ENCODE measurements at regions not wholly inside any gene's neighbourhood (a gene's known extent, or its start where the extent isn't known, plus 50 kb on each side); places are given as distances from the start of the nearest gene placed in this dataset.
"Not testable (repeated sequence)": the region's sequence is repeated elsewhere in the genome, so short reads cannot be mapped to it uniquely, and the experiment has no call there.

DNA sequence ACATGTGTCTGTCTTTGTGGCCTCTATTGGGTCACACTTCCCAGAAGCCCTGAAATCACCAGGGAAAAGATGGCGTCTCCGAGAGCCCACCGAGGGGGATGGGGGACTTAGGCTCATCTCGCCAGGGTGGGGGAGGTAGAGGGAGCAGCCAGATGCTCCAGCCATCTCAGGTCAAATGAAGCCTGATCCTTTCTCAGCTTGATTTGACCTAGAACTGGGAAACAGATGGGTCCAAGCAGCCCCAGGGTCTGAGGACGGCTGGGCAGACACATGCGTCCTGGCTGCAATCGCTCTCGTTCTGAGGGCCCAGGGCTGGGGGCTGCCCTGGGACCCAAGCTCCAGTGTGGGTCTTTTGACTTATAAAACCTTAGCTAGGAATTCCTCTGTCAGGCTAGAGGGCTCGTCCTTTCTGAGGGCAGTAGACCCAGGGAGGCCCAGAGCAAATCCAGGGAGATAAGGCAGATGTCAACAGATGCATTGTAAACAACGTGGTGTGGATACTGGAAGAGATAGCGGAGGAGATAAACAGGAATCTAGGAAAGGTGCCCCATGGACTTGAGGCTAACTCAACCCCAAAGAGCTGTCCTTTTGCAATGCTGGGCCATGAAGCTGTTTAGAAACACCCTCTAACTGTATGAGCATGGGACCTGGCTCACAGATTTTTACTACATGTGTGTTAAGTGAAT, 127.7 kb downstream of the MYCN start:
- CTCF ChIA-PET, result no interaction called here
- TF ChIP-seq SUZ12 (IDR thresholded peaks at IDR 0.05) (no peak), HDGF (IDR thresholded peaks at IDR 0.05; ENCODE audit: borderline replicate concordance) (no peak), FOXA1 (IDR thresholded peaks at IDR 0.05) (no peak), LEF1 (IDR thresholded peaks at IDR 0.05; ENCODE audit: borderline replicate concordance) (no peak), ARNT (IDR thresholded peaks at IDR 0.05) (no peak)
- TF ChIP-seq, protein P1, sequence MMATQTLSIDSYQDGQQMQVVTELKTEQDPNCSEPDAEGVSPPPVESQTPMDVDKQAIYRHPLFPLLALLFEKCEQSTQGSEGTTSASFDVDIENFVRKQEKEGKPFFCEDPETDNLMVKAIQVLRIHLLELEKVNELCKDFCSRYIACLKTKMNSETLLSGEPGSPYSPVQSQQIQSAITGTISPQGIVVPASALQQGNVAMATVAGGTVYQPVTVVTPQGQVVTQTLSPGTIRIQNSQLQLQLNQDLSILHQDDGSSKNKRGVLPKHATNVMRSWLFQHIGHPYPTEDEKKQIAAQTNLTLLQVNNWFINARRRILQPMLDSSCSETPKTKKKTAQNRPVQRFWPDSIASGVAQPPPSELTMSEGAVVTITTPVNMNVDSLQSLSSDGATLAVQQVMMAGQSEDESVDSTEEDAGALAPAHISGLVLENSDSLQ (IDR thresholded peaks at IDR 0.05), result no peak
- DNase-seq (ENCODE audit: extremely low spot score), result no peak
- POLR2A ChIA-PET, result no interaction called here

DNA sequence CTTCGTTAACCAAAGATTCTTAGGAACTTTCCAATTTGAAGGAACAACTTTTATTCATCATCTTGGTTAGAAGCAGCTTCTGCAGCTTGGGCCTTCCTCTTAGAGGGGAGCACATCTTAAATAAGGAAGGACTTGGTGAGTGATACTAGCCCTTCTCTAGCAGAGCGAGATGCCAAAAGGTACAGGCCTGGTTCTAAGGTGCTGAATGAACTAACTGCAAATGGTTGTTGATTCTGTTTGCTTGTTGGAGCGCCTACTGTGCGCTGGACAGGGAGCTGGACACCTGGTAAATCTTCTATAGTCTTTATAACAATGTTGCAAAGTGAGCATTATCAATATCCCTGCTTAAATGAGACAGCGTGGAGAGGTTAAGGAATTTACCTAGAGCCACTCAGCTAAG, 127.1 kb downstream of the MYCN start:
- POLR2A ChIA-PET, result no interaction called here

DNA sequence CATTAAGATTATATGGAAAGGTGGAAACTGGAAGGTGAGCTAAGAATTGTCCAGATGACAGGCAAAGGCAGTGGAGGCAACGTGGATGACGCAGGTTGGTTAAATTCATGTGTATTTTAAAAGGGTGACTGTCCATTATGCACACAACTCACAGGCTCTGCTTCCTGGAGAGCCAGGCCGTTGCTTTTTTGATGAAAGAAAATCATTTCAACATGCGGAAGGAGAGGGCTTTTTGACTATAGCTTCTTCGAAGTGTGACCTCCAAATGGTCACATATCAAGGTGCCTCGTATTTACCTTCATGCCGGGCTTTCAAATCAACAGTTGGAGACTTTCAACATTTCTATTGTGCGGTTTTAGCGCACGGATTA, 126.7 kb downstream of the MYCN start:
- POLR2A ChIA-PET, result no interaction called here
- DNase-seq (ENCODE audit: extremely low spot score), result no peak
- CTCF ChIA-PET, result no interaction called here
- no peak for TF ChIP-seq ELF4 (IDR thresholded peaks at IDR 0.05)
- no peak for TF ChIP-seq SUZ12 (IDR thresholded peaks at IDR 0.05)

More for the DNA sequence above, 127.1 kb downstream of the MYCN start:
- no peak for TF ChIP-seq HDGF (IDR thresholded peaks at IDR 0.05; ENCODE audit: borderline replicate concordance)
- TF ChIP-seq BHLHE40 (IDR thresholded peaks at IDR 0.05; ENCODE audit: borderline replicate concordance), result no peak
- no peak for TF ChIP-seq ARNT (IDR thresholded peaks at IDR 0.05)
- no peak for TF ChIP-seq LEF1 (IDR thresholded peaks at IDR 0.05; ENCODE audit: borderline replicate concordance)
- no peak for TF ChIP-seq ELF4 (IDR thresholded peaks at IDR 0.05)
- no peak for TF ChIP-seq FOXA1 (IDR thresholded peaks at IDR 0.05)
- no peak for TF ChIP-seq SP1 (IDR thresholded peaks at IDR 0.05)
- TF ChIP-seq, protein P1 (IDR thresholded peaks at IDR 0.05), result no peak
- CTCF ChIA-PET, result no interaction called here
- DNase-seq (ENCODE audit: extremely low spot score), result no peak

DNA sequence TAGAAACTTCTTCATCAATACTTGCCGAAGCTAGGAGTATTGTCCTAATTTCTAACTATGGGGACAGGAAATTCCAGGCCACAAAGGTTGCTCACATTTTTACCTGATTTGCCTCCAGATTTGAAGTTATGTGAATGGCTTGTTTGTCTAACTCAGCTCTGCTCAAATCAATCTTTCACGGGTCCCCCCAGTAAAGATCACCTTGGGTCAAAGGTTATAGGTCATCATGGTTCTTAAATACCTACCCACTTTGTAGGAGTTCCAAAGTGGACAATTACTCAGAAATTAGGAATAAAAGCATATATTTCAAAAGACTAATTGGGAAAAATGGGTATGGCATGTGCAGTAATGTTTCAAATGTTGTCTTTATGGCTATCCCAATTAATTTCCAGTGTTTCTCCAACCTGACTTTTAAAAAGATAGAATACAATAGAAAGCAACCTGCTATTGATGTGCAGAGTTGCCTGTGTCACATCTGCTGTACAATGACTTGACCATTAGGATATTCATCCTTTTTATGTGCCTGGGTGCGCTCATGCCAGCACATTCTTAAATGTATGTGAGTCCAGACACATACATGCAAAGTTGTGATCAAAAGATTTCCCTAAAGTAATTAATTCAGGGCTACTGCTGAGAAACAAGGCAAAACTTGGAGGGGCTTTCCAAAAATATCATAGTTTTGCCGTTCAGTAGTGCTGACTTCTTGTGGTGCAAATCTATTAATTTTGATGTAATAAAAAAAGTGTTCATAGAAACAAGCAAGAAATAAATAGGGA, 126.1 kb downstream of the MYCN start:
- CTCF ChIA-PET, result no interaction called here
- TF ChIP-seq NFRKB (IDR thresholded peaks at IDR 0.05), result no peak
- TF ChIP-seq BHLHE40 (IDR thresholded peaks at IDR 0.05; ENCODE audit: borderline replicate concordance), result no peak
- no peak for TF ChIP-seq FOXK2 (IDR thresholded peaks at IDR 0.05)
- no peak for TF ChIP-seq HDGF (IDR thresholded peaks at IDR 0.05; ENCODE audit: borderline replicate concordance)
- no peak for TF ChIP-seq CTBP1 (IDR thresholded peaks at IDR 0.05; ENCODE audit: borderline replicate concordance)
- no peak for TF ChIP-seq ARNT (IDR thresholded peaks at IDR 0.05)
- no peak for TF ChIP-seq FOXA1 (IDR thresholded peaks at IDR 0.05)
- no peak for TF ChIP-seq LEF1 (IDR thresholded peaks at IDR 0.05; ENCODE audit: borderline replicate concordance)
- TF ChIP-seq FOXM1 (IDR thresholded peaks at IDR 0.05; ENCODE audit: borderline replicate concordance), result no peak
- no peak for TF ChIP-seq SP1 (IDR thresholded peaks at IDR 0.05)
- no peak for TF ChIP-seq SUZ12 (IDR thresholded peaks at IDR 0.05)
- TF ChIP-seq TARDBP (IDR thresholded peaks at IDR 0.05), result no peak
- TF ChIP-seq ELF4 (IDR thresholded peaks at IDR 0.05), result no peak
- no peak for TF ChIP-seq L3MBTL2 (conservative IDR thresholded peaks at IDR 0.05)
- TF ChIP-seq, protein P1 (IDR thresholded peaks at IDR 0.05), result no peak
- no peak for TF ChIP-seq ZNF384 (IDR thresholded peaks at IDR 0.05)
- no peak for DNase-seq (ENCODE audit: extremely low spot score)
- POLR2A ChIA-PET, result no interaction called here

DNA sequence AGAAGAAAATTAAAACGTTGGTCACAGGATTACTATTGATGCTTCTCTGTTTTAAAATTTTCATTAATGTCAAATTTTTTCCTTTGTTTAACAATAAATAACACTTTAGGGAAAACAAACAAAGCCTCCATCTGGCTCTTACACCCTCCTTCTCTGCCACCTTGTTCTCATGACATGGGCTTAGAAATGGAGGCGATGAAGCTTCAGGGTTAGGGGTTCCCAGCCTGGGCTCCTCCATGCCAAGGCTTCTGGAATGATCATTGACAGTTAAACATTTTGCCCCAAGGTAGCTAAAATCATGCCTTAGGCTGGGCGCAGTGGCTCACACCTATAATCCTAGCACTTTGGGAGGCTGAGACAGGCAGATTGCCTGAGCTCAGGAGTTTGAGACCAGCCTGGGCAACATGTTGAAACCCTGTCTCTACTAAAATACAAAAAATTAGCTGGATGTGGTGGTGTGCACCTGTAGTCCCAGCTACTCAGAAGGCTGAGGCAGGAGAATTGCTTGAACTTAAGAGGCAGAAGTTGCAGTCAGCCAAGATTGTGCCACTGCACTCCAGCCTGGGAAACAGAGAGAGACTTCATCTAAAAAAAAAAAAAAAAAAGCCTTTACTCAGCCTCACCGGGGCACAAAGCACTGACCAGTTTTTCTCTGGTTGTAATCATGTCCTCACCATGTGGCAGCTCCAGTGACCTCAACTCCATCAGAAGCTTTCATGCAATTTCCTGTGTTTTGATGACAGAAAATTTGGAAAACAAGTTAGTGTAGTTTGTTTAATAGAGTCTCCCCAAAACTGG, 125.1 kb downstream of the MYCN start:
- POLR2A ChIA-PET; DNase-seq (ENCODE audit: extremely low spot score); CTCF ChIA-PET: not testable (repeated sequence)

DNA sequence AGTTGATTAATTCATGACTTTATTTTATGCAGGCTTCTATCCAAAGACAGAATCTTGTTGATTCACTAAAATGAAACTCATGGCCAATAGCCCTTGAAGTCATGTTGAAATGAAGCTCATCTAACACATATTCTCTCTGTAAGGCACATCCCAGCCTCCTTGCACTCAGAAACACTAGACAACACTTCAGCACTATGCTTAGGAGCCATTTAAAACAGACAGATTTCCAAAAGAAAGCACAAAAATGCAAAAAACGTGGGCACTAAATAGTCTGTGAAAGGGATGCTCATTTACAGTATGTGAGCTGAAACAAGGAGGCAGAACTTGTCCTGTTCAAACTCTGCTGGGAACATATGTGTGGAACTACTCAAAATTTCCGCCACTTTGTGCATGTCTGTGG, 124.4 kb downstream of the MYCN start:
- ChIA-PET CTCF (no interaction called here), POLR2A (no interaction called here)
- TF ChIP-seq LEF1 (IDR thresholded peaks at IDR 0.05; ENCODE audit: borderline replicate concordance) (no peak), ELF4 (IDR thresholded peaks at IDR 0.05) (no peak), HDGF (IDR thresholded peaks at IDR 0.05; ENCODE audit: borderline replicate concordance) (no peak), FOXM1 (IDR thresholded peaks at IDR 0.05; ENCODE audit: borderline replicate concordance) (no peak), FOXK2 (IDR thresholded peaks at IDR 0.05) (no peak)
- TF ChIP-seq, protein P1 (IDR thresholded peaks at IDR 0.05), result no peak
- no peak for DNase-seq (ENCODE audit: extremely low spot score)
